HG03060 (cell line): ENCODE measurements at regions not wholly inside any gene's neighbourhood (a gene's known extent, or its start where the extent isn't known, plus 50 kb on each side); places are given as distances from the start of the nearest gene placed in this dataset.
"Not testable (repeated sequence)": the region's sequence is repeated elsewhere in the genome, so short reads cannot be mapped to it uniquely, and the experiment has no call there.

Experiments
- ATAC-seq: cut with Tn5 transposase; IDR thresholded peaks from one replicate; pipeline ENCODE4 v1.9.1; 2021; ENCODE audit warnings: low read depth, moderate number of reproducible peaks; ENCODE audit not compliant: unreplicated experiment

GRCh38 chr6:115577270-115577669 lies 483.4 kb downstream of the FRK start:
- no peak for ATAC-seq

GRCh38 chr6:115575285-115575684 lies 485.4 kb downstream of the FRK start:
- no peak for ATAC-seq

GRCh38 chr6:115573861-115574260 lies 486.8 kb downstream of the FRK start:
- no peak for ATAC-seq

- ATAC-seq = no peak
Observed at GRCh38 chr6:115570331-115570730, 490.4 kb downstream of the FRK start.

GRCh38 chr6:115554060-115554459 lies 506.6 kb downstream of the FRK start:
- no peak for ATAC-seq

GRCh38 chr6:115551527-115551926 lies 509.2 kb downstream of the FRK start:
- ATAC-seq = no peak

GRCh38 chr6:115545672-115545986 lies 515.1 kb downstream of the FRK start:
- no peak for ATAC-seq

- no peak for ATAC-seq
Observed at GRCh38 chr6:115544765-115545671, 515.7 kb downstream of the FRK start.

- ATAC-seq = no peak
Observed at GRCh38 chr6:115540077-115540869, 520.4 kb downstream of the FRK start.

GRCh38 chr6:115539531-115539930 lies 521.2 kb downstream of the FRK start:
- no peak for ATAC-seq

- no peak for ATAC-seq
Observed at GRCh38 chr6:115524821-115525220, 535.9 kb downstream of the FRK start.

- ATAC-seq = not testable (repeated sequence)
Observed at GRCh38 chr6:115521747-115522146, 538.9 kb downstream of the FRK start.

- ATAC-seq = no peak
Observed at GRCh38 chr6:115514656-115515055, 546.0 kb downstream of the FRK start.

GRCh38 chr6:115512923-115513322 lies 547.8 kb downstream of the FRK start:
- ATAC-seq = no peak

- ATAC-seq = no peak
Observed at GRCh38 chr6:115511771-115512170, 548.9 kb downstream of the FRK start.

GRCh38 chr6:115502432-115502831 lies 558.3 kb downstream of the FRK start:
- not testable (repeated sequence) for ATAC-seq

- ATAC-seq = no peak
Observed at GRCh38 chr6:115495184-115495583, 565.5 kb downstream of the FRK start.

GRCh38 chr6:115487331-115487730 lies 573.4 kb downstream of the FRK start:
- ATAC-seq = no peak

- no peak for ATAC-seq
Observed at GRCh38 chr6:115485400-115485799, 575.3 kb downstream of the FRK start.

- not testable (repeated sequence) for ATAC-seq
Observed at GRCh38 chr6:115480543-115480942, 580.1 kb downstream of the FRK start.

- no peak for ATAC-seq
Observed at GRCh38 chr6:115474443-115475041, 586.1 kb downstream of the FRK start.
